ENCODE measurements at regions not wholly inside any gene's neighbourhood (a gene's known extent, or its start where the extent isn't known, plus 50 kb on each side); places are given as distances from the start of the nearest gene placed in this dataset.
"Not testable (repeated sequence)": the region's sequence is repeated elsewhere in the genome, so short reads cannot be mapped to it uniquely, and the experiment has no call there.

GRCh38 chr6:19928461-19928860, 91.3 kb downstream of the ID4 start:
- ATAC-seq (no peak), DNase-seq (no peak)
- intact Hi-C loops (cut with DNase I, micrococcal nuclease) = no loop called here
- no peaks in the 10 kb centered on the region for H3K9me3 ChIP-seq
- H3K4me1 ChIP-seq (ENCODE audit: low read depth) = no peaks in the 10 kb centered on the region
- H3K36me3 ChIP-seq (ENCODE audit: low read depth) = no peaks in the 10 kb centered on the region
- no peak for TF ChIP-seq CTCF (IDR thresholded peaks at IDR 0.05)
- no peak overlapping the region for H3K4me3 ChIP-seq

GRCh38 chr6:19929312-19929711, 92.1 kb downstream of the ID4 start:
- Histone ChIP-seq H3K4me3 (no peak overlapping the region), H3K9me3 (no peaks in the 10 kb centered on the region), H3K36me3 (ENCODE audit: low read depth) (no peaks in the 10 kb centered on the region), H3K4me1 (ENCODE audit: low read depth) (no peaks in the 10 kb centered on the region)
- no peak for ATAC-seq
- no peak for TF ChIP-seq CTCF (IDR thresholded peaks at IDR 0.05)
- intact Hi-C loops (cut with DNase I, micrococcal nuclease) = no loop called here
- DNase-seq = no peak

- no peak for TF ChIP-seq CTCF (IDR thresholded peaks at IDR 0.05)
- intact Hi-C loops (cut with DNase I, micrococcal nuclease) = no loop called here
Measured at GRCh38 chr6:19934996-19935591, 97.9 kb downstream of the ID4 start.

GRCh38 chr6:19939321-19939720, 102.2 kb downstream of the ID4 start:
- intact Hi-C loops (cut with DNase I, micrococcal nuclease); ATAC-seq; DNase-seq; H3K36me3 ChIP-seq (ENCODE audit: low read depth); H3K9me3 ChIP-seq; H3K4me1 ChIP-seq (ENCODE audit: low read depth); H3K4me3 ChIP-seq: not testable (repeated sequence)

More at GRCh38 chr6:19934996-19935591, 97.9 kb downstream of the ID4 start:
- no peak for DNase-seq
- Histone ChIP-seq H3K9me3 (no peaks in the 10 kb centered on the region), H3K36me3 (ENCODE audit: low read depth) (no peaks in the 10 kb centered on the region), H3K4me3 (no peak overlapping the region), H3K4me1 (ENCODE audit: low read depth) (no peaks in the 10 kb centered on the region)
- no peak for ATAC-seq

- H3K4me3 ChIP-seq; intact Hi-C loops (cut with DNase I, micrococcal nuclease); H3K36me3 ChIP-seq (ENCODE audit: low read depth); ATAC-seq; H3K9me3 ChIP-seq; DNase-seq; H3K4me1 ChIP-seq (ENCODE audit: low read depth): not testable (repeated sequence)
Measured at GRCh38 chr6:19939926-19940325, 102.8 kb downstream of the ID4 start.

- H3K36me3 ChIP-seq (ENCODE audit: low read depth) = no peaks in the 10 kb centered on the region
- ATAC-seq (no peak), DNase-seq (no peak)
- no peak overlapping the region for H3K4me3 ChIP-seq
- intact Hi-C loops (cut with DNase I, micrococcal nuclease) = no loop called here
- TF ChIP-seq CTCF (IDR thresholded peaks at IDR 0.05) = no peak
- H3K4me1 ChIP-seq (ENCODE audit: low read depth) = no peaks in the 10 kb centered on the region
- no peaks in the 10 kb centered on the region for H3K9me3 ChIP-seq
Measured at GRCh38 chr6:19943042-19943441, 105.9 kb downstream of the ID4 start.

GRCh38 chr6:19945843-19946358, 108.7 kb downstream of the ID4 start:
- no peaks in the 10 kb centered on the region for H3K4me1 ChIP-seq (ENCODE audit: low read depth)
- intact Hi-C loops (cut with DNase I, micrococcal nuclease) = no loop called here
- DNase-seq = no peak
- no peak for TF ChIP-seq CTCF (IDR thresholded peaks at IDR 0.05)
- H3K4me3 ChIP-seq = no peak overlapping the region
- no peaks in the 10 kb centered on the region for H3K36me3 ChIP-seq (ENCODE audit: low read depth)
- no peak for ATAC-seq
- no peaks in the 10 kb centered on the region for H3K9me3 ChIP-seq

Data from mucosa of descending colon (tissue), 3 donors.